HL-60 (cell line): ENCODE measurements at regions not wholly inside any gene's neighbourhood (a gene's known extent, or its start where the extent isn't known, plus 50 kb on each side); places are given as distances from the start of the nearest gene placed in this dataset.

Experiments
- CTCF ChIP-seq: IDR thresholded peaks from one replicate; pipeline ENCODE4 v1.5.1; 2011; ENCODE audit warnings: low read length, control low read depth, inconsistent platforms; ENCODE audit not compliant: insufficient read depth
- GABPA ChIP-seq: IDR thresholded peaks from 2 replicates; pipeline ENCODE4 v1.6.1; 2012; ENCODE audit warnings: low read depth
- POLR2AphosphoS5 ChIP-seq: IDR thresholded peaks from 2 replicates; pipeline ENCODE4 v1.6.1; 2012; ENCODE audit warnings: low read depth
- REST ChIP-seq: IDR thresholded peaks from 2 replicates; pipeline ENCODE4 v1.6.1; 2012; ENCODE audit warnings: low read depth; ENCODE audit not compliant: insufficient replicate concordance

GRCh38 chr1:67601539-67601938, 83.5 kb upstream of the GADD45A start:
- TF ChIP-seq CTCF (no peak), POLR2AphosphoS5 (no peak), GABPA (no peak), REST (no peak)
